Fibroblast of the conjunctiva (primary cell): ENCODE measurements at regions not wholly inside any gene's neighbourhood (a gene's known extent, or its start where the extent isn't known, plus 50 kb on each side); places are given as distances from the start of the nearest gene placed in this dataset.
A peak's percentile ranks its signal among the peaks of the same experiment; 100 is the strongest.

Source experiments
- DNase-seq: peaks from one replicate; pipeline ENCODE4 v3.0.0-alpha.2; 2010; ENCODE audit warnings: low read depth

- no peak for DNase-seq
Measured at GRCh38 chr6:15023448-15023847, 222.4 kb upstream of the JARID2 start.

GRCh38 chr6:15025446-15025845 is 220.4 kb upstream of the JARID2 start:
- DNase-seq, result peak; percentile 9

GRCh38 chr6:15026832-15027231 is 219.0 kb upstream of the JARID2 start:
- DNase-seq, result peak; percentile 17

- DNase-seq, result no peak
Measured at GRCh38 chr6:15027472-15027871, 218.4 kb upstream of the JARID2 start.

- no peak for DNase-seq
Measured at GRCh38 chr6:15032015-15032414, 213.9 kb upstream of the JARID2 start.

GRCh38 chr6:15033850-15034203 is 212.0 kb upstream of the JARID2 start:
- DNase-seq, result no peak

- no peak for DNase-seq
Measured at GRCh38 chr6:15036690-15037245, 209.1 kb upstream of the JARID2 start.

GRCh38 chr6:15037253-15037652 is 208.6 kb upstream of the JARID2 start:
- DNase-seq, result no peak

GRCh38 chr6:15038013-15038791 is 207.7 kb upstream of the JARID2 start:
- no peak for DNase-seq

GRCh38 chr6:15039136-15039535 is 206.7 kb upstream of the JARID2 start:
- DNase-seq, result no peak

GRCh38 chr6:15042938-15043337 is 202.9 kb upstream of the JARID2 start:
- DNase-seq, result no peak

- DNase-seq, result no peak
Measured at GRCh38 chr6:15044146-15044882, 201.6 kb upstream of the JARID2 start.

GRCh38 chr6:15044948-15045347 is 200.9 kb upstream of the JARID2 start:
- DNase-seq, result no peak

- no peak for DNase-seq
Measured at GRCh38 chr6:15046751-15047150, 199.1 kb upstream of the JARID2 start.

GRCh38 chr6:15048367-15048766 is 197.5 kb upstream of the JARID2 start:
- no peak for DNase-seq

GRCh38 chr6:15058200-15059061 is 187.4 kb upstream of the JARID2 start:
- no peak for DNase-seq

GRCh38 chr6:15061180-15061641 is 184.7 kb upstream of the JARID2 start:
- DNase-seq, result no peak

- DNase-seq, result no peak
Measured at GRCh38 chr6:15061908-15062515, 183.9 kb upstream of the JARID2 start.

- DNase-seq, result peak; percentile 30
Measured at GRCh38 chr6:15062516-15063252, 183.2 kb upstream of the JARID2 start.

- no peak for DNase-seq
Measured at GRCh38 chr6:15063253-15063853, 182.5 kb upstream of the JARID2 start.
